Hematopoietic multipotent progenitor cell (in vitro differentiated cells): ENCODE measurements at regions not wholly inside any gene's neighbourhood (a gene's known extent, or its start where the extent isn't known, plus 50 kb on each side); places are given as distances from the start of the nearest gene placed in this dataset.
"Not testable (repeated sequence)": the region's sequence is repeated elsewhere in the genome, so short reads cannot be mapped to it uniquely, and the experiment has no call there.

Source experiments
- DNase-seq, 3 donors: peaks; one replicate each; pipeline ENCODE4 v3.0.0-alpha.2; 2011 to 2015; ENCODE audit warnings: low read depth in 2 of 3, low spot score in 2 of 3

GRCh38 chr13:24563087-24563486, 50.5 kb upstream of the PARP4 start:
- DNase-seq: no peak

GRCh38 chr13:24563971-24564370, 51.4 kb upstream of the PARP4 start:
- not testable (repeated sequence) for DNase-seq

GRCh38 chr13:24564881-24565280, 52.3 kb upstream of the PARP4 start:
- DNase-seq: no peak

- not testable (repeated sequence) for DNase-seq
These were observed 55.0 kb upstream of the PARP4 start for GRCh38 chr13:24567593-24567992.

- DNase-seq: peak in 1 of 3 donors; percentile 13
These were observed 62.3 kb upstream of the PARP4 start for GRCh38 chr13:24574847-24575246.

GRCh38 chr13:24580315-24580714, 67.7 kb upstream of the PARP4 start:
- peak; percentile 0 to 50 (median 18) for DNase-seq

- DNase-seq: not testable (repeated sequence)
These were observed 69.0 kb upstream of the PARP4 start for GRCh38 chr13:24581578-24581977.

- DNase-seq: not testable (repeated sequence)
These were observed 79.1 kb upstream of the PARP4 start for GRCh38 chr13:24591697-24592096.

- DNase-seq: peak in 2 of 3 donors; percentile 10 to 69
These were observed 82.1 kb upstream of the ATP12A start for GRCh38 chr13:24597906-24598670.

GRCh38 chr13:24599019-24599791, 81.0 kb upstream of the ATP12A start:
- not testable (repeated sequence) for DNase-seq

GRCh38 chr13:24605923-24606372, 74.3 kb upstream of the ATP12A start:
- DNase-seq: peak in 1 of 3 donors; percentile 41

GRCh38 chr13:24606486-24607170, 73.6 kb upstream of the ATP12A start:
- no peak for DNase-seq

- DNase-seq: no peak
These were observed 69.3 kb upstream of the ATP12A start for GRCh38 chr13:24610956-24611355.

GRCh38 chr13:24612726-24613125, 67.5 kb upstream of the ATP12A start:
- no peak for DNase-seq

- DNase-seq: no peak
These were observed 67.1 kb upstream of the ATP12A start for GRCh38 chr13:24613128-24613527.

GRCh38 chr13:24613755-24614154, 66.5 kb upstream of the ATP12A start:
- no peak for DNase-seq

- no peak for DNase-seq
These were observed 65.7 kb upstream of the ATP12A start for GRCh38 chr13:24614306-24615080.

GRCh38 chr13:24615114-24615513, 65.1 kb upstream of the ATP12A start:
- DNase-seq: no peak

- no peak for DNase-seq
These were observed 64.2 kb upstream of the ATP12A start for GRCh38 chr13:24615911-24616472.

GRCh38 chr13:24616514-24616913, 63.7 kb upstream of the ATP12A start:
- no peak for DNase-seq
